ENCODE measurements at regions not wholly inside any gene's neighbourhood (a gene's known extent, or its start where the extent isn't known, plus 50 kb on each side); places are given as distances from the start of the nearest gene placed in this dataset.

DNA sequence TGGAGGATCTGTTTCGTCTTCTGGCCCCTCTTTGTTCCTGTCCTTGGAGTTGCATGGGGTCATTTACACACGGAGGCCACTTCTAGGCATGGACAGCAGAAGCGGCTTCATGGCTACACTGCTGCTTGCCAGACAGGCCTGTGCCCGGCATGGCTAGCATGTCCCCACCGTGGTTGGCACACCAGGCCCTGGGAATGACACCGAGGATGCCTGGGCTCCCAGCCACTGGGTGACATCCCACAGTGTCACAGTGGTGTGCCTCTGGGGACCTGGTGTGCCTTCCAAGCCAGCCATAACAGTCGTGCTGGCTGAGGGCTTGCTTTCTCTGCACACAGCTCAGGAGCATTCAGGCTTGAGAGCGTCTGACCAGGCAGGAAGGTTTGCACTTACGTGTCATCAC is 910.1 kb downstream of the TBC1D22A start:
- no peaks in the 10 kb centered on the region for H3K9me3 ChIP-seq (ENCODE audit: control insufficient read depth in 2 of 2, low read length in 2 of 2)
- H3K27ac ChIP-seq (ENCODE audit: insufficient read depth, low read length, poor library complexity, severe bottlenecking), result no peak overlapping the region
- H3K36me3 ChIP-seq (ENCODE audit: control insufficient read depth, insufficient read depth, low read length), result no peaks in the 10 kb centered on the region
- H3K4me3 Mint-ChIP-seq, result no peak overlapping the region
- H3K4me3 ChIP-seq (ENCODE audit: low read depth, low read length), result no peak overlapping the region
- no peaks in the 10 kb centered on the region for H3K36me3 Mint-ChIP-seq
- DNase-seq, result no peak
- H3K27me3 ChIP-seq (ENCODE audit: control insufficient read depth, insufficient read depth, low read length), result no peaks in the 10 kb centered on the region
- no peak overlapping the region for H3K27ac Mint-ChIP-seq
- no peaks in the 10 kb centered on the region for H3K4me1 ChIP-seq (ENCODE audit: control insufficient read depth, insufficient read depth, low read length, poor library complexity, severe bottlenecking)
- ATAC-seq (ENCODE audit: low read depth in 2 of 2), result no peak
- no peaks in the 10 kb centered on the region for H3K27me3 Mint-ChIP-seq
- H3K4me1 Mint-ChIP-seq, result no peaks in the 10 kb centered on the region
- H3K9me3 Mint-ChIP-seq, result peaks cover 0 to 8% (median 2%) of the 10 kb centered on the region in 7 donors

DNA sequence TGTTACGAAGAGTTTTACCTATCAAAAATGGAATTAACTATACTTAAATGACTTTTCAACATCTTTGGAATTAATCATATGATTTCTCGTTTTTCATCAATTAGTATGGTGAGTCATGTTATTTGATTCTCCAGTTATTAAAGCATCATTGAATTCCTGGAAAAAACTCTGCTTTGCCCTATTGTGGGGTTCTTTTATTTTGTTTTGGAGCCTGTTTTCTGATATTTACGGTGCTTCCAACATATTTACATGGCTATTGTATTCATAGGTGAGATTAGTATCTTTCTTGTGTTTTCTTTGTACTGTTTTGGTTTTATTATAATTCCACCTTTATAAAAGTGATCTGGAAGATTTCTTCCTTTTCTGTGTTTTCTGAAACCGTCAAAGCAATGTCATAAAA is 902.7 kb downstream of the TBC1D22A start:
- no peaks in the 10 kb centered on the region for H3K4me1 Mint-ChIP-seq
- no peaks in the 10 kb centered on the region for H3K4me1 ChIP-seq (ENCODE audit: control insufficient read depth, insufficient read depth, low read length, poor library complexity, severe bottlenecking)
- H3K4me3 ChIP-seq (ENCODE audit: low read depth, low read length), result no peak overlapping the region
- H3K4me3 Mint-ChIP-seq, result no peak overlapping the region
- H3K36me3 ChIP-seq (ENCODE audit: control insufficient read depth, insufficient read depth, low read length), result no peaks in the 10 kb centered on the region
- DNase-seq (no peak), ATAC-seq (ENCODE audit: low read depth in 2 of 2) (no peak)
- no peaks in the 10 kb centered on the region for H3K27me3 Mint-ChIP-seq
- H3K27ac Mint-ChIP-seq, result no peak overlapping the region
- no peaks in the 10 kb centered on the region for H3K27me3 ChIP-seq (ENCODE audit: control insufficient read depth, insufficient read depth, low read length)
- no peak overlapping the region for H3K27ac ChIP-seq (ENCODE audit: insufficient read depth, low read length, poor library complexity, severe bottlenecking)
- H3K9me3 ChIP-seq (ENCODE audit: control insufficient read depth in 2 of 2, low read length in 2 of 2), result no peaks in the 10 kb centered on the region
- H3K36me3 Mint-ChIP-seq, result no peaks in the 10 kb centered on the region
- peaks cover 0 to 7% (median 2%) of the 10 kb centered on the region in 7 donors for H3K9me3 Mint-ChIP-seq

DNA sequence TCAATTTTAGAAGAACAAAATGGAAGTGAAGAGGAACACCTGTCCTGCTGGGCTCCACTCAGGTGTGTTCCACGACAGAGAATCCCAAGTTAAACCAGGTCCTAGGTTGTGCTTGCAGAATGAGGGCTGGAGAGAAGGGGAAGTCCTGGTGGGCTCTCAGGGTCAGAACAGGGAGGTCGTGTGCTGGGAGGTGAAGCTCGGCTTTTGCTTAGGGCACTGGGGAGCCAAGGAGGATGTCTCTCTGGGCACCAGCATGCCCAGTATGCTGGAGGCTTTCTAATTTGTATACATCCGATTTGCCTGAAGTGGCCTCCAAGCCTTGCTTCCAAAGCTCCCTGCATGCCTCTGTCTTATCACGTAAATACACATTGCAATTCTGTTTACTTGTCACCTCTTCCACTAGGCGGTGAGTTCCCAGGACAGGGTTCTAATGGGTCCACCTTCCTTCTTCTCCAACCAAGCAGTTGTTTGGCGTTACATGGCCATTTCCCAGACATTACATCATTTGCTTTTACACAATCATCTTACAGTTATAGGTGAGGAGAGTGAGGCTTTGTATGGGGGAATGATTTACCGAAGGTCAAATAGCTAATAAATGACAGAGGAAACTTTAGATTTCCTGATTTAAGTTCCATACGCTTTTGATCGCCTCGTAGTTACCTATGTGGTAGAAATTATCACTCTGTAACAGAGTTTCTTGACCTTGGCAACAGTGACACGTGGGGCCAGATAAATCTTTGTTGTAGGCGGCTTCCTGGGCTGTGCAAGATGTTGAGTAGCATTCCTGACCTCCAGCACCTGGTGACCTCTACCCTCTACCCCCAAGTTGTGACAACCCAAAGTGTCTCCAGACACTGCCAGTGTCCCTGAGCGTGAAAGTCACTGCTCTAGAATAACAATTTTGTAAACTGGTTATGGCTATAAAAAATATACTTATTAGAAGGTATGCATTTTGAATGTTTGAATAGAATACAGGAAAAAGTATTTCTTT is 901.5 kb downstream of the TBC1D22A start:
- H3K4me3 Mint-ChIP-seq, result no peak overlapping the region
- no peaks in the 10 kb centered on the region for H3K9me3 ChIP-seq (ENCODE audit: control insufficient read depth in 2 of 2, low read length in 2 of 2)
- DNase-seq, result no peak
- H3K9me3 Mint-ChIP-seq, result peaks cover 0 to 6% (median 1%) of the 10 kb centered on the region in 7 donors
- no peaks in the 10 kb centered on the region for H3K4me1 ChIP-seq (ENCODE audit: control insufficient read depth, insufficient read depth, low read length, poor library complexity, severe bottlenecking)
- no peaks in the 10 kb centered on the region for H3K36me3 Mint-ChIP-seq
- no peaks in the 10 kb centered on the region for H3K27me3 ChIP-seq (ENCODE audit: control insufficient read depth, insufficient read depth, low read length)
- no peak overlapping the region for H3K27ac ChIP-seq (ENCODE audit: insufficient read depth, low read length, poor library complexity, severe bottlenecking)
- H3K36me3 ChIP-seq (ENCODE audit: control insufficient read depth, insufficient read depth, low read length), result no peaks in the 10 kb centered on the region
- ATAC-seq (ENCODE audit: low read depth in 2 of 2), result no peak
- H3K4me1 Mint-ChIP-seq, result no peaks in the 10 kb centered on the region
- H3K27me3 Mint-ChIP-seq, result no peaks in the 10 kb centered on the region
- H3K27ac Mint-ChIP-seq, result no peak overlapping the region
- no peak overlapping the region for H3K4me3 ChIP-seq (ENCODE audit: low read depth, low read length)

DNA sequence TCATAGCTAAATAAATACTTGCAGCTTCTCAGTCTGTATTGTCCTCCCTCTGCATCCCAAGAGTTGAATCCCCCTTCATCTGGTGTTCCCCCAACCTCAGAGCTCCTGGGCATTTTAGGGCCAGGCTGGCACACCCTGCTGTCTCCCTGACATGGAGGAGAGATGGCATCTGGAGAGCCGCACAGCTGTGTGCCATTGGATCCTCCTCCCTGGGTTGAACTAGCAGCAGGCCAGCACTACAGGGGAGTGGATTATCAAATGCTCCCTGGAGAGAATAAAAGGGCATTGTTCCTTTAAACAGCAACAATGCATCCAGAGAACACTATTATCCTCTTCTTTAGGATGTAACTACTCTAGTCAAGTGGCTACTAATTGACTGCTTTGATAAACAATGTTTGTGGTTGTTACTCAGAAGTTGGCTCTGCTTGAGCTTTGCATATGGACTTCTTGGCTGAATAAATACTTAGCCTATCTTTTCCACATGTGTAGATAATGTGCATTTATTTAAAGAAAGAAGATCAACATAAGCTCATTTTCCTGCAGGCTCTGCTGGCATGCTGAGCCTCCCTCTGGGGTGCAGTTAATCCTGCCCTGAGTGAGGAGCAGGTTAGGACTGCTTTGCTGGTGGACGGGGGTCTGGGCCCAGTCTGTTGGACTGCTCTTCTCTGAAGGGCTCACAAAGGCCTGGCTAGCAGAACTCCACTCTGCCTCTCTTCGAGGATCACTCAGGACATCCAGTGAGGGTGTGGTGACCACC is 897.2 kb downstream of the TBC1D22A start:
- Histone ChIP-seq H3K4me3 (ENCODE audit: low read depth, low read length) (no peak overlapping the region), H3K4me1 (ENCODE audit: control insufficient read depth, insufficient read depth, low read length, poor library complexity, severe bottlenecking) (no peaks in the 10 kb centered on the region), H3K27me3 (ENCODE audit: control insufficient read depth, insufficient read depth, low read length) (no peaks in the 10 kb centered on the region), H3K27ac (ENCODE audit: insufficient read depth, low read length, poor library complexity, severe bottlenecking) (no peak overlapping the region), H3K9me3 (ENCODE audit: control insufficient read depth in 2 of 2, low read length in 2 of 2) (no peaks in the 10 kb centered on the region), H3K36me3 (ENCODE audit: control insufficient read depth, insufficient read depth, low read length) (no peaks in the 10 kb centered on the region)
- Mint-ChIP-seq H3K27me3 (no peaks in the 10 kb centered on the region), H3K4me3 (no peak overlapping the region), H3K9me3 (peaks cover 0 to 6% (median 0%) of the 10 kb centered on the region in 7 donors), H3K27ac (no peak overlapping the region), H3K4me1 (no peaks in the 10 kb centered on the region), H3K36me3 (no peaks in the 10 kb centered on the region)
- DNase-seq, result no peak
- no peak for ATAC-seq (ENCODE audit: low read depth in 2 of 2)

DNA sequence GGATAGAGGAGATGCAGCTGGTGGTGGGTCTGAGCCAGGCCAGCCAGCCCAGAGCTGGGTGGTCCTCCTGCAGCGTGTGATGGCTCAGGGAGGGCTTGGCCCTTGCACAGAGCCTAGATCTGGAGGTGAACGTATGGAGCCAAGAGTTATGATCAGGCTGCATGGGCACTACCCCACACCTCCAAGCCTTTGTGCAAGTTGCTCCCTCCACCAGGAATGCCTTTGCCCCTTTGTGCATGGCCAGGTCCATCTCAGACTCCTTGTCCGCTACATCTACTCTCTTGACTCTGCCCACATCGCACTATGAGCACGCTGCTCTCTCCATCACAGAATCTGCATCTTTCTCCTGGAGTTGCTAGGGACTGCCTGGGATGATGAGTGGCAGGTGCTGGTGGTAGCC is 895.7 kb downstream of the TBC1D22A start:
- Mint-ChIP-seq H3K4me3 (no peak overlapping the region), H3K27ac (no peak overlapping the region), H3K4me1 (no peaks in the 10 kb centered on the region), H3K9me3 (peaks cover 0 to 5% (median 0%) of the 10 kb centered on the region in 7 donors), H3K36me3 (no peaks in the 10 kb centered on the region), H3K27me3 (no peaks in the 10 kb centered on the region)
- H3K27ac ChIP-seq (ENCODE audit: insufficient read depth, low read length, poor library complexity, severe bottlenecking), result no peak overlapping the region
- no peaks in the 10 kb centered on the region for H3K36me3 ChIP-seq (ENCODE audit: control insufficient read depth, insufficient read depth, low read length)
- H3K27me3 ChIP-seq (ENCODE audit: control insufficient read depth, insufficient read depth, low read length), result no peaks in the 10 kb centered on the region
- no peak overlapping the region for H3K4me3 ChIP-seq (ENCODE audit: low read depth, low read length)
- ATAC-seq (ENCODE audit: low read depth in 2 of 2) (no peak), DNase-seq (no peak)
- H3K4me1 ChIP-seq (ENCODE audit: control insufficient read depth, insufficient read depth, low read length, poor library complexity, severe bottlenecking), result no peaks in the 10 kb centered on the region
- no peaks in the 10 kb centered on the region for H3K9me3 ChIP-seq (ENCODE audit: control insufficient read depth in 2 of 2, low read length in 2 of 2)

DNA sequence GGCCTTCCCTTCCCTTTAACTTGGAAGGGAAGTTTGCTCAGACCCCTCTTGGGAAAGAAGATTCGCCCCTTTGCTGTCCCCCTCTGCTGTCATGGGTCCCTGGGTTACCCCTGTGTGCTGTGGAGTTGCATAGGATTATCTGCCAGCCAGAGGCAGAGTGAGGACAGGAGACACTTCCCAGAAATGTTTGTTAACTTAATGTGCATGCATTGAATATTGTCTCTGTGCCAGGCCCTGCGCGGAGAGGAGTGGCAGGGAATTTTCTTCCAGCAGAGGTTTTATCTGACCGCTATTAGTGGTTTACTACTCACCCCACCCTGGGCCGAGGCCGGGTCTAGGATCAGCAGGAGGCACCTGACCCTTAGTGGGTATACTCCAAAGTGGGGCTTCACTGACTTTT is 894.8 kb downstream of the TBC1D22A start:
- no peaks in the 10 kb centered on the region for H3K27me3 Mint-ChIP-seq
- no peaks in the 10 kb centered on the region for H3K4me1 ChIP-seq (ENCODE audit: control insufficient read depth, insufficient read depth, low read length, poor library complexity, severe bottlenecking)

DNA sequence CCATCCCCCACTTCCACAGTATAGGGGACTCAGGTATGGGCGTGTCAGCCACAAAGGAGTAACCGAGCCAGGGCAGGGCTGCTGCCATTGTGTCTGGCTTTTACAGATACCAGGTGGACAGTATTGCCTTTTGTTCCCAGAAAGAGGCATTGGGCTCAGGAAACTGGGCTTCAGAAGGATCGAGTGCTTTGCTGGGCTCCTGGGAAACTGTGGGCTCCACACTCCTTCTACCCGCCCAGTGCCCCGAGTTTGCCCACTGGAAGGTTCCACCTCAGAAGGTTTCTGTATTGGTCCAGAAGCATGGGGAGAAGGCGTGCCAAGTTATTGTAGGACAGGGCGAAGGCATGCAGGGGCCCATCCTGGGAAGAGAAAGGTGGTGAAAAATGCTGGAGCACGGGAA is 894.4 kb downstream of the TBC1D22A start:
- Histone ChIP-seq H3K9me3 (ENCODE audit: control insufficient read depth in 2 of 2, low read length in 2 of 2) (no peaks in the 10 kb centered on the region), H3K4me3 (ENCODE audit: low read depth, low read length) (no peak overlapping the region), H3K36me3 (ENCODE audit: control insufficient read depth, insufficient read depth, low read length) (no peaks in the 10 kb centered on the region), H3K27ac (ENCODE audit: insufficient read depth, low read length, poor library complexity, severe bottlenecking) (no peak overlapping the region), H3K4me1 (ENCODE audit: control insufficient read depth, insufficient read depth, low read length, poor library complexity, severe bottlenecking) (no peaks in the 10 kb centered on the region), H3K27me3 (ENCODE audit: control insufficient read depth, insufficient read depth, low read length) (no peaks in the 10 kb centered on the region)
- no peaks in the 10 kb centered on the region for H3K27me3 Mint-ChIP-seq
- ATAC-seq (ENCODE audit: low read depth in 2 of 2), result no peak
- H3K36me3 Mint-ChIP-seq, result no peaks in the 10 kb centered on the region
- DNase-seq, result no peak
- no peaks in the 10 kb centered on the region for H3K4me1 Mint-ChIP-seq
- no peak overlapping the region for H3K4me3 Mint-ChIP-seq
- H3K27ac Mint-ChIP-seq, result no peak overlapping the region
- peaks cover 0 to 7% (median 0%) of the 10 kb centered on the region in 7 donors for H3K9me3 Mint-ChIP-seq

More for the DNA sequence above, 894.8 kb downstream of the TBC1D22A start:
- no peaks in the 10 kb centered on the region for H3K27me3 ChIP-seq (ENCODE audit: control insufficient read depth, insufficient read depth, low read length)
- Mint-ChIP-seq H3K27ac (no peak overlapping the region), H3K9me3 (peaks cover 0 to 7% (median 0%) of the 10 kb centered on the region in 7 donors), H3K4me1 (no peaks in the 10 kb centered on the region), H3K4me3 (no peak overlapping the region), H3K36me3 (no peaks in the 10 kb centered on the region)
- H3K36me3 ChIP-seq (ENCODE audit: control insufficient read depth, insufficient read depth, low read length), result no peaks in the 10 kb centered on the region
- DNase-seq (no peak), ATAC-seq (ENCODE audit: low read depth in 2 of 2) (no peak)
- no peak overlapping the region for H3K4me3 ChIP-seq (ENCODE audit: low read depth, low read length)
- no peak overlapping the region for H3K27ac ChIP-seq (ENCODE audit: insufficient read depth, low read length, poor library complexity, severe bottlenecking)
- H3K9me3 ChIP-seq (ENCODE audit: control insufficient read depth in 2 of 2, low read length in 2 of 2), result no peaks in the 10 kb centered on the region
